Right lobe of liver (tissue), 4 donors: ENCODE measurements at regions not wholly inside any gene's neighbourhood (a gene's known extent, or its start where the extent isn't known, plus 50 kb on each side); places are given as distances from the start of the nearest gene placed in this dataset.

Experiments
- POLR2A ChIP-seq: fragments of 450-650 bp; IDR thresholded peaks from one replicate; pipeline ENCODE4 v1.6.1; 2017; ENCODE audit warnings: antibody characterized with exemption, mild to moderate bottlenecking
- TF ChIP-seq, protein P1 (sequence below), 4 donors: fragments of 200-600 bp in 3 of 4; fragments of 450-650 bp in 1 of 4; IDR thresholded peaks; one replicate each; pipeline versions ENCODE4 v1.5.1 to v1.8.0; 2016 to 2022; ENCODE audit warnings: antibody characterized with exemption in 4 of 4, mild to moderate bottlenecking in 2 of 4
- donor health status: DM: no; HTN: no; CAD: no.
- donor health status: DM: no; HTN: no; CAD: no.
- donor health status: DM: no; HTN: yes; CAD: no.

GRCh38 chr7:47089068-47089417 is 492.9 kb downstream of the TNS3 start:
- no peak for TF ChIP-seq POLR2A
- TF ChIP-seq, protein P1, sequence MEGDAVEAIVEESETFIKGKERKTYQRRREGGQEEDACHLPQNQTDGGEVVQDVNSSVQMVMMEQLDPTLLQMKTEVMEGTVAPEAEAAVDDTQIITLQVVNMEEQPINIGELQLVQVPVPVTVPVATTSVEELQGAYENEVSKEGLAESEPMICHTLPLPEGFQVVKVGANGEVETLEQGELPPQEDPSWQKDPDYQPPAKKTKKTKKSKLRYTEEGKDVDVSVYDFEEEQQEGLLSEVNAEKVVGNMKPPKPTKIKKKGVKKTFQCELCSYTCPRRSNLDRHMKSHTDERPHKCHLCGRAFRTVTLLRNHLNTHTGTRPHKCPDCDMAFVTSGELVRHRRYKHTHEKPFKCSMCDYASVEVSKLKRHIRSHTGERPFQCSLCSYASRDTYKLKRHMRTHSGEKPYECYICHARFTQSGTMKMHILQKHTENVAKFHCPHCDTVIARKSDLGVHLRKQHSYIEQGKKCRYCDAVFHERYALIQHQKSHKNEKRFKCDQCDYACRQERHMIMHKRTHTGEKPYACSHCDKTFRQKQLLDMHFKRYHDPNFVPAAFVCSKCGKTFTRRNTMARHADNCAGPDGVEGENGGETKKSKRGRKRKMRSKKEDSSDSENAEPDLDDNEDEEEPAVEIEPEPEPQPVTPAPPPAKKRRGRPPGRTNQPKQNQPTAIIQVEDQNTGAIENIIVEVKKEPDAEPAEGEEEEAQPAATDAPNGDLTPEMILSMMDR (IDR thresholded peaks at IDR 0.05), result no peak
